ENCODE measurements at regions not wholly inside any gene's neighbourhood (a gene's known extent, or its start where the extent isn't known, plus 50 kb on each side); places are given as distances from the start of the nearest gene placed in this dataset.

- no peak for TF ChIP-seq CTCF (conservative IDR thresholded peaks at IDR 0.05)
- TF ChIP-seq ZFX (IDR thresholded peaks at IDR 0.05): no peak
- H3K27ac ChIP-seq: no peak overlapping the region
Measured at GRCh38 chr11:103700622-103701021, 335.8 kb upstream of the DDI1 start.

DNA sequence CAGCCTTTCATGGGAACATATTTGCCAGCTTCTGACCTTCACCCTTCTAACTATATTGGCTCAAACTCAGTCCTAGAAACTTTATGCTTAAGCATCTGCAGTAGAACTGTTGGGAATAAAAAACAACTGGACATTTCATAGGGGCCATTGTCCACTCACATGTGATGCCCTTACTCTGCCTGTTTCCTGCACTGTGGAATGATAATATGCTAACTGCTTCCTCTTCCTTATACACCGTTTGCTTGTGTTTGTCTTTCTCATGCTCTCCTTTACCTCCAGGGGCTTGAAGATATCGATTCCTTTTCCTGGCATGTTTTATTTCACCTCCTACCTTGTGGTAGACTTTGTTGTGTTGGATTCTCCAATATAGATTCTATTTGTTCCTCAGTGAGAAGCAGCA is 333.0 kb upstream of the DDI1 start:
- TF ChIP-seq ZFX (IDR thresholded peaks at IDR 0.05) (no peak), CTCF (conservative IDR thresholded peaks at IDR 0.05) (no peak)

DNA sequence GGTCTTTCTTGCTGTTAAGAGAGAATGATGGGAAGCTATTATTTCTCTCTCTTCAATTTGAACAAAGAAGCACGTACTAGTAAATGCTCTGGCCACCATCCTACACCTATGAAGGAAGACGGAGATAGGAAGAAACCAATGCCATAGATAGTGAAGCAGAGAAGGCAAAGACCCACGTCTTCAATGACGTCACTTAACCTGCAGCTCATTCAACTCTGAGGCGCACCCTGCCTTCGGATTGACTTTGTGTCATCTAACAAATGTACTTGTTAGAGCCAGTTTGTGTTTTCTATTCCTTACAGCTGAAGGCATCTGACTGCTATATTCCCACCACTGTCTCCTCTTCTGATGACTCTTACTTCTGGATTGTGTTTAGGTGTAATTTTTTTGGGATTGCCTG is 332.5 kb upstream of the DDI1 start:
- TF ChIP-seq CTCF (conservative IDR thresholded peaks at IDR 0.05) (no peak), ZFX (IDR thresholded peaks at IDR 0.05) (no peak)
- H3K27ac ChIP-seq: no peak overlapping the region

More for the DNA sequence above, 333.0 kb upstream of the DDI1 start:
- H3K27ac ChIP-seq: no peak overlapping the region

DNA sequence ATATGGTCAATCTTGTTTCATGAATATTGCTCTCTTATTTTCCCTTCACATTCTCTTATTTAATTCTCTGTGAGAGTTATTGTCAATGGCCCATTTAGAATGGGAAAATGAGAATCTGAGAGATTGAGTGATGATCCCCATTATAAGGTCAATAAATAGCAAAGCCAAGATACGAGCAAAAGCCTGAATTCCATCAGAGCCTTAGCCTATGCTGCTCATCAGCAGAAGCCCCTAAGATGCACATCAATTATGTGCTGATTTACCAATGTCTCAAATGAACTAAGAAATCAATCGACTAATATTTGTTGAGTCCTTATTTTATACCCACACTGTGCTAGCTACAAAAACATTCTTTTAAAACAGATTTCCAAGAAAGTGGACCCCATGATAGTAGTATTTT is 330.8 kb upstream of the DDI1 start:
- no peak overlapping the region for H3K27ac ChIP-seq
- TF ChIP-seq CTCF (conservative IDR thresholded peaks at IDR 0.05) (no peak), ZFX (IDR thresholded peaks at IDR 0.05) (no peak)

GRCh38 chr11:103709371-103709770 is 327.1 kb upstream of the DDI1 start:
- TF ChIP-seq ZFX (IDR thresholded peaks at IDR 0.05) (no peak), CTCF (conservative IDR thresholded peaks at IDR 0.05) (no peak)
- no peak overlapping the region for H3K27ac ChIP-seq

GRCh38 chr11:103714246-103714645 is 322.2 kb upstream of the DDI1 start:
- no peak for TF ChIP-seq CTCF (conservative IDR thresholded peaks at IDR 0.05)
- TF ChIP-seq ZFX (IDR thresholded peaks at IDR 0.05): no peak
- H3K27ac ChIP-seq: no peak overlapping the region

DNA sequence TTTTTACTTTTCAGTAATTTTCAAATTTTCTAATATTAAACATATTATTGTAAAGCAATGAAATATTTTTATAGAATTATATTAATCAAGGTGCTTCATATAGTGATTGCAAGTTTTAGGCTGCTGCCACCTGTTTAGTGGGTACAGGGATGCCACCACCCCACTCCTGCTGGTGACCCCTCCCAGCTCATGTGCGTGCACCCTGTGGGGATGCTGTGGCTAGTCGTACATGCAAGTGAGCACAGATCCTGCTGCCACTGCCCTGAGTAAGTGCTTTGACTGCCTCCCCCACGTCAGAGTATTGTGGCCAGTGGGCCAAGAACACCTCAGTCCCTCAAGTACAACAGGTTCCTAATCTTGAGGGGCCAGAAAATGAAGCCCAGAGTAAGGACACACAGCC is 320.1 kb upstream of the DDI1 start:
- no peak overlapping the region for H3K27ac ChIP-seq
- no peak for TF ChIP-seq ZFX (IDR thresholded peaks at IDR 0.05)
- no peak for TF ChIP-seq CTCF (conservative IDR thresholded peaks at IDR 0.05)
